DOHH2 (cell line): ENCODE measurements at regions not wholly inside any gene's neighbourhood (a gene's known extent, or its start where the extent isn't known, plus 50 kb on each side); places are given as distances from the start of the nearest gene placed in this dataset.

Source experiments
- H3F3A ChIP-seq: fragments of 200-600 bp; sonication (generic), shearing (Covaris generic); 2 replicates; pipeline ENCODE4 v1.6.0; 2016; ENCODE audit warnings: antibody characterized with exemption, mild to moderate bottlenecking; ENCODE audit not compliant: control insufficient read depth, insufficient read depth
- H3K27ac ChIP-seq: fragments of 200-600 bp; sonication (generic); 2 replicates; pipeline ENCODE4 v1.5.1; 2014; ENCODE audit warnings: low read depth, mild to moderate bottlenecking, low read length, moderate library complexity
- H3K27me3 ChIP-seq: fragments of 200-600 bp; sonication (generic); 2 replicates; pipeline ENCODE4 v1.6.1; 2014; ENCODE audit warnings: mild to moderate bottlenecking, low read length, mixed read lengths; ENCODE audit not compliant: control insufficient read depth
- H3K36me3 ChIP-seq: fragments of 200-600 bp; sonication (generic); 2 replicates; pipeline ENCODE4 v1.6.1; 2014; ENCODE audit warnings: mild to moderate bottlenecking, low read length, moderate library complexity, mixed read lengths; ENCODE audit not compliant: control insufficient read depth
- H3K4me1 ChIP-seq: fragments of 200-600 bp; sonication (generic); 2 replicates; pipeline ENCODE4 v1.6.1; 2014; ENCODE audit warnings: mild to moderate bottlenecking, low read length, mixed read lengths; ENCODE audit not compliant: control insufficient read depth
- H3K4me2 ChIP-seq: fragments of 200-600 bp; sonication (generic); 2 replicates; pipeline ENCODE4 v1.6.0; 2014; ENCODE audit warnings: mild to moderate bottlenecking, low read length, moderate library complexity
- H3K4me3 ChIP-seq: fragments of 200-600 bp; sonication (generic); 2 replicates; pipeline ENCODE4 v1.5.1; 2014; ENCODE audit warnings: mild to moderate bottlenecking, low read length, mixed read lengths
- H3K79me2 ChIP-seq: fragments of 200-600 bp; sonication (generic); 2 replicates; pipeline ENCODE4 v1.6.1; 2014; ENCODE audit warnings: mild to moderate bottlenecking, low read length, mixed read lengths; ENCODE audit not compliant: control insufficient read depth
- H3K9me2 ChIP-seq: fragments of 200-600 bp; sonication (generic); replicated peaks from 2 replicates; pipeline ENCODE4 v1.6.1; 2014; ENCODE audit warnings: mild to moderate bottlenecking, low read length, mixed read lengths; ENCODE audit not compliant: control insufficient read depth
- H3K9me3 ChIP-seq: fragments of 200-600 bp; sonication (generic); 2 replicates; pipeline ENCODE4 v1.6.1; 2014; ENCODE audit warnings: antibody characterized with exemption, low read length, mixed read lengths; ENCODE audit not compliant: control insufficient read depth, insufficient read depth
- H4K20me1 ChIP-seq: fragments of 200-600 bp; sonication (generic); 2 replicates; pipeline ENCODE4 v1.6.0; 2014; ENCODE audit warnings: low read depth, mild to moderate bottlenecking, antibody characterized with exemption, low read length, moderate library complexity; ENCODE audit not compliant: control insufficient read depth, insufficient read depth
- CTCF ChIP-seq: fragments of 200-600 bp; sonication (generic); IDR thresholded peaks from one replicate; pipeline ENCODE4 v1.5.1; 2014; ENCODE audit warnings: antibody characterized with exemption, mild to moderate bottlenecking, low read depth, low read length; ENCODE audit not compliant: poor library complexity, severe bottlenecking
- EZH2phosphoT487 ChIP-seq: fragments of 200-600 bp; sonication (generic); IDR thresholded peaks from 2 replicates; pipeline ENCODE4 v1.6.1; 2017; ENCODE audit warnings: borderline replicate concordance, mild to moderate bottlenecking, antibody characterized with exemption, low read length, moderate library complexity, mixed read lengths

- no peak for TF ChIP-seq EZH2phosphoT487
- no peak for TF ChIP-seq CTCF
- H3K27ac ChIP-seq, result no peak overlapping the region
- no peaks in the 10 kb centered on the region for H3K9me3 ChIP-seq
- H3K4me2 ChIP-seq, result no peak overlapping the region
- no peaks in the 10 kb centered on the region for H3K79me2 ChIP-seq
- no peaks in the 10 kb centered on the region for H3F3A ChIP-seq
- H3K4me3 ChIP-seq, result no peak overlapping the region
- H3K36me3 ChIP-seq, result no peaks in the 10 kb centered on the region
- H3K27me3 ChIP-seq, result no peaks in the 10 kb centered on the region
- H3K4me1 ChIP-seq, result no peaks in the 10 kb centered on the region
- no peaks in the 10 kb centered on the region for H3K9me2 ChIP-seq
- no peaks in the 10 kb centered on the region for H4K20me1 ChIP-seq
Observed at GRCh38 chr3:111472556-111472955, 69.4 kb upstream of the CD96 start.

- Histone ChIP-seq H4K20me1 (no peaks in the 10 kb centered on the region), H3K4me1 (no peaks in the 10 kb centered on the region), H3K27ac (no peak overlapping the region), H3K4me2 (no peak overlapping the region), H3K4me3 (no peak overlapping the region), H3F3A (no peaks in the 10 kb centered on the region), H3K79me2 (no peaks in the 10 kb centered on the region), H3K9me3 (no peaks in the 10 kb centered on the region), H3K27me3 (no peaks in the 10 kb centered on the region), H3K36me3 (no peaks in the 10 kb centered on the region), H3K9me2 (no peaks in the 10 kb centered on the region)
- TF ChIP-seq EZH2phosphoT487 (no peak), CTCF (no peak)
Observed at GRCh38 chr3:111473550-111473949, 68.4 kb upstream of the CD96 start.

- no peaks in the 10 kb centered on the region for H3K79me2 ChIP-seq
- H3K9me2 ChIP-seq, result no peaks in the 10 kb centered on the region
- no peaks in the 10 kb centered on the region for H4K20me1 ChIP-seq
- H3K27me3 ChIP-seq, result no peaks in the 10 kb centered on the region
- no peak overlapping the region for H3K27ac ChIP-seq
- H3K4me3 ChIP-seq, result no peak overlapping the region
- H3F3A ChIP-seq, result no peaks in the 10 kb centered on the region
- TF ChIP-seq CTCF (no peak), EZH2phosphoT487 (no peak)
- H3K36me3 ChIP-seq, result no peaks in the 10 kb centered on the region
- H3K9me3 ChIP-seq, result no peaks in the 10 kb centered on the region
- H3K4me1 ChIP-seq, result no peaks in the 10 kb centered on the region
- no peak overlapping the region for H3K4me2 ChIP-seq
Observed at GRCh38 chr3:111476701-111477100, 65.3 kb upstream of the CD96 start.

GRCh38 chr3:111480091-111480490 is 61.9 kb upstream of the CD96 start:
- no peak overlapping the region for H3K4me2 ChIP-seq
- H3K4me3 ChIP-seq, result no peak overlapping the region
- H3K79me2 ChIP-seq, result no peaks in the 10 kb centered on the region
- no peaks in the 10 kb centered on the region for H3K36me3 ChIP-seq
- H3K9me3 ChIP-seq, result no peaks in the 10 kb centered on the region
- H3K9me2 ChIP-seq, result no peaks in the 10 kb centered on the region
- H3K27ac ChIP-seq, result no peak overlapping the region
- H3F3A ChIP-seq, result no peaks in the 10 kb centered on the region
- H4K20me1 ChIP-seq, result no peaks in the 10 kb centered on the region
- no peaks in the 10 kb centered on the region for H3K27me3 ChIP-seq
- no peak for TF ChIP-seq EZH2phosphoT487
- TF ChIP-seq CTCF, result no peak
- H3K4me1 ChIP-seq, result no peaks in the 10 kb centered on the region
